NCI-H128 (cell line): ENCODE measurements at regions not wholly inside any gene's neighbourhood (a gene's known extent, or its start where the extent isn't known, plus 50 kb on each side); places are given as distances from the start of the nearest gene placed in this dataset.
"Not testable (repeated sequence)": the region's sequence is repeated elsewhere in the genome, so short reads cannot be mapped to it uniquely, and the experiment has no call there.

Experiments
- DNase-seq: peaks from one replicate; lab custom pipeline; 2025; ENCODE audit not compliant: unreplicated experiment; lab: John Stamatoyannopoulos, UW

DNA sequence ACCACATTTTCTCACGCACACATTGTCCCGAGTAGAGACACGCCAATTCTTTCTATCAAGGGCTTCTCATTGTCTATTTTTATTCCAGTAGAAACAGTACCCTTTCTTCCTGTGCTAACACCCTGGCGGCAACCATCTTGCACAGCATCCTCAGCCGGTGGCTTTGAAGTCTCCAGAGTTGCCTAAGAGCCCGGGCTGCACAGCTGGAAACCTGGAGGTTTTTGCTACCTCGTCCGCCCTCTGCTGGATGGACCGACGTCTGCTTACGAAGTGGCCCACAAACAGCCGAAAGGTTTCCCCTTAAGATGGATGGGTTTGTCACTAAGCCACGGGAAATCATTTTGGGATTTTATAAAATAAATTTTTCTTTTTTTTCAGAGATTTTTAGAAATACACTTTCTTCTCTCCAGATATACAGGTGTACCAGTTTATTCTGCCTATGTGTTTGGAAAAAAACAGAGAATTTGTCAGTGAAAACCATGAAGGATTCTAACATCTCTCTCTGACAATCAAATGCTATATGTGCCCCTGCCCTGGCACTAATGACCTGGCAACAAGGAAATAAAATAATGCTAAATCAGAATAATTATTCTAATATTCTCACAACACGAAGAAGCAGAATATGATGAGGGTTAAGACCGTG is 81.8 kb upstream of the FAM204A start:
- DNase-seq, result peak; percentile 19

DNA sequence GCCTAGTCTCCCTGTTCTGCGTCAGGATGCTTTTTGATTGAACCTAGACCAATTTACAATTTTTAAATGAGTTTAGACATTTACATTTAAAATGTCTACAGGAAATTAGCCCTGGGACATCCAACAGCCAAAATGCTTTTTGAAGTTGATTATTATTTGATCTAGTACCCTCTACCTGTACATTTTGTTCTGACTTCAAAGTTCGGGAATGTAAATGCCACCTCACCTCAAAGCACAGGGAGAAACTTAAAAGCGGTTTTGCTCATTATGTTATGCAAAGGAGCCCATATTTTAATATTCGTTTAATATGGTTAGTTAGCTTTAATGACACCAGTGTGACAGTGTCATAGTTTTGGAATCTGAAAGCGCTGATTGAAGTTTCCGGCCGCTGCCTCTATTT is 80.1 kb upstream of the FAM204A start:
- no peak for DNase-seq

DNA sequence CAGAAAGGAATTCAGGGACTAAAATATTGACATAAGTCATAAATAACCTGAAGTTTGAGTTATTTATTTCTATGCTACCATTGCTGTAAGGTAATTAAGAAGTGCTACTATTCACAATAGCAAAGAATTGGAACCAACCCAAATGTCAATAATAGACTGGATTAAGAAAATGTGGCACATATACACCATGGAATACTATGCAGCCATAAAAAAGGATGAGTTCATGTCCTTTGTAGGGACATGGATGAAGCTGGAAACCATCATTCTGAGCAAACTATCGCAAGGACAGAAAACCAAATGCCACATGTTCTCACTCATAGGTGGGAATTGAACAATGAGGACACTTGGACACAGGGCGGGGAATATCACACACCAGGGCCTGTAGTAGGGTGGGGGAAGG is 77.9 kb upstream of the FAM204A start:
- not testable (repeated sequence) for DNase-seq

DNA sequence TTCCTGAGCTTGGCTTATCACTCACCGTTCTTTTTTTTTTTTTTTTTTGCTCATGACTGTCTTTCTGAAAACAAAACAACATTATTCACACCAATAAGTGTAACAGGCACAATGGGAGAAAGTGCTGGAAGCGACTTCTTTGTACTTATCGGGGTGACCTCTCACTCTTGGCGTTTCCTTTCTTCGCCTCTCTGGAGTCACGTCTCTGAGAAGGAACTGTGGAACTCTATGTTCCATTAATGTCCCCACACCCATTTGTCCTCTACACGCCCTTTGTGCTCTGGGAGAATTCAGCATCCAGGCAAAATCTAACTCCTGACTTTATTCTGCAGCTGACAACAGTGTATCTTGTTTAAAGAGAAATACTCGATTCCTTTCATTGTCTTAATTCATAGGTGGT is 70.8 kb upstream of the FAM204A start:
- no peak for DNase-seq

DNA sequence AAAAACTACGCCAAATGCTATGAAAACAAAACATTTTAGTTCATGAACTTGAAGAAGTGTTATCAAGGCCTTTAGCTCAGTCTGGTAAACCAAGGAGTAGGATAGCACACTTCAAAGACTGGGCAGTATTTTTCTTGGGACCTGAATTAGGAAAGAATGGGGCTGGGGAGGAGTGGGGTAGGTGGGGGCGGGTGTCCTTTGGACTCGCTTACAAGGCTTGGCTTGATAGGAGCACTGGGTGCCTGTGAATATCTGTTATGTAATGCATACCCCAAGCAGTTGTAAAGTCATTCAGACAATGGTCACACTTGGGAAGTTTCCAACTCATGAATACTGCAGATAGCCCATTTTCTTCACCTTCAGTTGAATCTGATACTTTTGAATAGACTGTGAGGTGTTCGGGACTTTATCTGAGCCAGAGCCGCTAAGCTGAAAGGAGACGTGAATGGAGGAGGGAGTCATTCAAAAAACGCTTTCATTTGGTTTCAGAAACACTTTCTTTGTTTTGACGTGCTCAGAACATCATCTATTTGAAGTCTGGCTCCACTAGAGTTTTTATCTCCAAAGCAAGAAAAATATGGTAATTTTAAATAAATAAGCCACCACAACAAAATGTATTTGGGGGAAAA is 70.1 kb upstream of the FAM204A start:
- no peak for DNase-seq

DNA sequence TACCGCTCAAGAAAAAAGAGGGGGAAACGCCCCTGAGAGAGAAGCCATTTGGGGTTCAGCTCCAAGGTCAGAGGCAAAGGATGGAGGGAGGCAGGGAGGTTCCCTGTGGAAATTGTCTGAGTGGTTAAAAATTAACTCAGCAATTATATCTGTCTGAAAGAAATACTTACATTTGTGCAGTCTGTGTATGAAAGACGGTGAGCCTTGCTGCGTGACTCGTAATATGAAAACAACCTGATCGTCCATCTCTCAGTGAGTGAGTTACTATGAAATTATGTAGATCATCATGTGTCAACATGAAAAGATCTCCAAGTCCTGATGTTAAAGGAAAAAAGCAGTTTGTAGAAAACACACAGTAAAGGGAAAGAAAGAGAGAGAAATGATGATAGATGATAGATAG is 67.2 kb upstream of the FAM204A start:
- no peak for DNase-seq

DNA sequence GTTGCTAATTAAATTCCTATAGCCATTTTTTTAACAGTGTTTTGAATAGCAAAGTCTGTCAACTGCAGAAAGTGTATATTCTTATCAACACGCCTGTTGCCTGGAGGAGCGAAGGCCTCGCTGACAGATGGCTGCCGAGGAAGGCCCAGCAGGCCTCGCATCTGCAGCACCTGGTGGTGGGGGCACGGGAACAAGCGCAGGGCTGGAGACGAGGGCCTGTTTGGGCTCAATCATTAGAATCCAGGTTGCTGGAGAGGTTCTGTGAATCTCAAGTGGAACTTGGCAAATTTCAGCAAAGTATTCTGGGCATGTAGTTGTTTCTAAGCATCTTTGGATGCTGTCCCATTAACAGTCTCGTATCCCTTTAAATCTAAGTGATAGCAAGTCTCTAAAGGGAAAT is 66.1 kb upstream of the FAM204A start:
- no peak for DNase-seq

DNA sequence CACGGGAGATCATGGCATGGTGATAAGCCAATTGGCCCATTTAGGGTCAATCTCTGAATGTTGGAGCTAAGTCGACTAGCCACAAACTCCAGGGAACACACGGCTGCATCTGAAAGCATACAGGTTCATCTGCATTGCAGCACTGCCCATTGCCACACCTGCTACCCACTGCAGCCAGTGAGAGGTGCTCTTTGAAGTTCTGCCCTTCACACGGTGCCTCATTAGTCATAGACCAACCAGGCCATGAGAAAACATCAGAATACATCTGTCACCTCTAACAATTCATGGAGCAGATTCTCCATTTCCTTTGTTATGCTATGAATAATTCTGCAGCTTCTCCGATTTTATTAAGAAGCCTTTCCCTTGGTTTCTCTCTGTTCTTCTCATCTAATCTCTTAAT is 65.7 kb upstream of the FAM204A start:
- DNase-seq, result no peak

DNA sequence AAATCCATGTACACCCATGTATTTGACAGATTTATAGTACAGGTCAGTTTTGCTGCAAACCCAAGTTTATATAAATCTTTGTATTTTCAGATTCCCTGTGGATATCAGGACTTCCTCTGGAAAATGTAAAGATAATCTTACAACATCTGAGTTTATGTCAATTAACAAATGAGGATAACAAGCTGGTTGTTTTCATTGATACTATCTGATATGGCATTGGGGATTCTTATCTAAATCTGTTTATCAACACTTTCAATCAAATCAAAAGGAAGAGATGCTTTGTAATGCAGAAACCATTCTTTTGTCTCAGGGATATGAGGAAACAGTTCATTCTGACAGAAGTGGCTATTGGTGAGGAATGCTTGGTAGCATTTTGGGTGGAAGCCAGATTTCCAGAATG is 64.9 kb upstream of the FAM204A start:
- no peak for DNase-seq

DNA sequence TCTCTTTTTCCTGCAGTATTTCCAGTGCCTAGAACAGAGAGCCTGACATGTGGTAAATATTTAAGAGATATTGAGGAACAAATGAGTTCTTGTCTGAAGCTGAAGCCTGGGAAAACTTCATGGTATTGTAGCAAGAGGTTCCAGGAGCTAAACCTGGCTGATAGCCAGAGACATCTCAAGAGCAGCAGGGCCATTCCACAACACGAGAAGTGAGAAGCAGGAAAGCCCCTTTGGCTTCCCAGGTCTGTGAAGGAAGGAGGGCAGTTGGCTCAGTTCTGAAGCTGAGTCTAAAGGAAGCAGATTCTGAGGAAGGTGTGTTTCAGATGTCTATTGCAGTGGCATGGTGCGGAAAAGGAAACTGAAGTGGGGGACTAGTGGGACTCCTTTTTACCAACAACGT is 63.8 kb upstream of the FAM204A start:
- no peak for DNase-seq

DNA sequence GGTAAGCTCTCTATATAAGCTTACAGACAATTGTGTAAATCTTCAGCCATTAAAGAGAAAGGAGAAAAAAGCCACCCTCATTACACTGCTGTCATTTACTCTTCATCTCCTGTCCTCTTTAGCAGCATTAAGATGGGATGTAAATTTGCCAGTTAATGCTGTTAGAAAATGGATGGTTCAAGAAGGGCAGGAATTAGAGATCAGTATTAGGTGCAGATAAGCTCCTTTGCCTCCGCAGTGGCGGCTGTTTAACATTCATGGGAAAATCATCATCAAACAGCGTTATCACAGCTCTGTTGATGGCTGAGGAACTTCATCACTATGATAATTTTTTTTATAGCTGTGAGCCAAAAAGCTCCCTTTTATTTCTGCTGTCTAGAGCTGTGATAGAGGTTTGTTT is 61.8 kb upstream of the FAM204A start:
- DNase-seq, result no peak

DNA sequence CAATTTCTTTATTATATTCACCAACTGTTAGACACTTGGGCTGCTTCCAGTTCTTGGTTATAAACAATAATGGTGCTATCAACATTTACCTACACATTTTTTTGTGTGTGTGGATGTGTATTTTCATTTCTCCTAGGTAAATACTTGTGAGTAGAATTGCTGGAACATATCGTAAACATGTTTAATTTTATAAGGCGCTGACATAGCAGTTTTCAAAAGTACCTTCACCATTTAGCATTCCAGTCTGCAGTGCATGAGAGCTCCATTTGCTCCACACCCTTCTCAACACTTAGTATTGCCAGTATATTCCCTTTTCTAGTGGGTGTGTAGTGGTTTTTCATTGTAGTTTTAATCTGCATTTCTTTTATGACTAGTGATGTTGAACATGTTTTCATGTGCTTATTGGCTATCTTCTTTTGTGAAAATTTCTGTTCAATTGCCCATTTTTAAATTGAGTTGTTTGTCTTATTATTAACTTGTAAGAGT is 59.6 kb upstream of the FAM204A start:
- DNase-seq, result no peak

DNA sequence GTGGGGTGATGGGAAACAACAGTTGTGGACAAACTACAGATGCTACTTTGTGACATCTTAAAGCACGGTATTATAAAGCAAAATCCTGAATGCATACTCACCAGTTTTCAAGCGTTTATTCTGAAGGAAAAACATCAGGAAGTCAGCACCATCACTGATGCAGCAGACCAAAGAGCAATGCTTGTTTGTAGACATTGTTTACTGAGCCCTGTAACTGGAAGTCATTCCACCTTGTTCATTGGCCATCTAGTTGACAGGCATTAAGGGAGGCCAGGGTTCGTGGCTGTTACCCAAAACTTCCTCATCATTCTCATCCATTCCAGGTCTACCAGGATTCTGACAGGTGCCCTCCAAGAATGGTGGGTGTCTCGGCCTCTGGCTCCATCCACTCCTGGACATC is 55.3 kb upstream of the FAM204A start:
- no peak for DNase-seq

DNA sequence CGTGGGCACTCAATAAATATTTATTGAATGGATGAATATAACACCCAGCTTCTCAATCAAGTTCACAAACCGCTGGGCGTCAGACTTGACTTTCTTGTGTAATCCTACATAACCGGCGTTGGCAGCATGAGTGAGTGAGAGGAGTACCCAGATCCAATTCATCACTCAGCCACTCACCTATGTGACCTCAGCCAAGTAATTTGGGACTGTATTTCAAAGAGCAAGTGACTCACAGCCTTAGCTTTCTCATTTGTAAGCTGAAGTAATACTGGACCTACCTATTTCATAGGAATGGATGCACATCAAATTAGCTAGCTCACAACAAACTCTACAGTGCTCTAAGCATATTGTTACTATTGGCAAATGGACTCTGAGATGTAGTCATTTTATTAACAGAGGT is 53.8 kb upstream of the FAM204A start:
- no peak for DNase-seq

DNA sequence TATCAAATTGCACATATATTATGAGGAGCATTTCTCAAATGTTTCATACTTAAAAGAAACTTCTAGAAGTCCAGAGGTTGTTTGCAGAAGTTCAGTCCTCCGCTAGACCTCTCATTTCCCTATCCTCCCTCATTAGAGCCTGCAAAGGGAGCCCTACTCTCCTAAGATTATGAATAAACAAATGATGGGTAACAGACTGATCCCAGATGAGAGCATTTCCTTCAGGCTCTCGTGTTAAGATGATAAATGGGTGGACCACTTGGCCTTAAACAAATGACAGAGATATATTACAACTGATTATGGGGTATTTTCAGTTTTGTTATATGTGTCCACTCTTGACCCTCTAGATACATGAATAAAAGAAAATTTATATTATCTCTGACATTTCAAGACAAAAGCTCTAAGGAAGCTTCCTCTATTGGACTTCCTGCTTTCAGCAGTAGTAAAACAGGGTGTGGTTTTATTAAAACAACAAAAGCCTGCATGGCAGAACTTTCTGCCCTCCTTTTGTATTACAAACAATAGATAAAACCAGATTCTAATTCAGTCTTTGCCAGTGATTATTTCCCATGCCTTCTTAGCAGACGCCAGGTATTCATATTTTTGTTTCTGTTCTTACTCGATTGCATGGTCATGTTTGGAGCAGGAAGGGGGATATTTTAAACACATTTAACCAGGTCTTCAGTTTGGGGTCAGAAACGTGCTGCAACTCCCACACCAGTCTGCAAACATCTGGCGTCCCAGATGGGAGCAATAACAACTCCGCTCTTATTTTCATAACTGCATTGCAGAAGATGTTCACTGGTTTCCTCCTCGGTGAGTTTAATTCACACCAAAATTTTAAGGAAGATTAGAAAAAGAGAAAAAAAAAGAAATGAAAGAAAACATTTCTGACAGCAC is 52.4 kb upstream of the FAM204A start:
- no peak for DNase-seq

DNA sequence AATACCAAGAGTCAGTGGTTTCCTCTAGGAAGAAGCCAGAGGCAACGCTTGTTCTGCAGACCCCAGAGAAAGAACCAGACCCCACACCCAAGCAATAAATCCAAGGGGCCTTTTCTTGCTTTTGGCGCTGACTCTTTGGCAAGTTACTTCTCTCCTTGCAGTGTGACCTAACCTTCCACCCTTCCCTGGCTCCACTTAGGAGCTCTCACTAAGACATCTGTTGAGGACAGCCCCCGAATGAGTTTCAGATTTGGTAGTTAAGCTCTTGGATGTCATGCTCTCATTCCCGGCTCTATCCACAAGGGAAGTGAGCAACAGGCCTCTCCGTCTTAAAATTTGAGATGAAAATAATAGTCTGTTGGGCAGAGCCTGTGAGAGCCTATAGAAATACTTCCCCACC is 50.6 kb upstream of the FAM204A start:
- no peak for DNase-seq
